K562 (cell line): ENCODE measurements at regions not wholly inside any gene's neighbourhood (a gene's known extent, or its start where the extent isn't known, plus 50 kb on each side); places are given as distances from the start of the nearest gene placed in this dataset.

Experiments used
- ATAC-seq: fragments of 200-7000 bp; cut with Tn5 transposase; 3 replicates; pipeline ENCODE4 v1.9.1; 2020; ENCODE audit warnings: moderate library complexity
- BruUV-seq: library from RNA; stranded (reverse); fragments of 400-500 nt; replicated peaks from 2 replicates; lab custom pipeline; 2021; lab: Mats Ljungman, UMichigan
- CTCF ChIA-PET: fragments of 300-600 bp; formaldehyde crosslinking; extraction: SDS; loops from one replicate; lab custom pipeline; 2021; ENCODE audit warnings: low intra/inter-chr PET ratio; lab: Yijun Ruan, JAX
- POLR2A ChIA-PET: fragments of 300-600, 350-650 bp; sonication (Branson Sonifier 250); formaldehyde crosslinking; extraction: SDS; loops from one replicate; lab custom pipeline; 2021; ENCODE audit warnings: antibody characterized with exemption, inconsistent platforms; lab: Yijun Ruan, JAX
- DNase-seq, 4 experiments: peaks; one replicate each; pipeline versions ENCODE4 v3.0.0 to v3.0.0-alpha.2; 2011 to 2018; ENCODE audit warnings: low spot score in 3 of 4, mixed read lengths in 3 of 4; ENCODE audit errors: extremely low read depth in 1 of 4
- FAIRE-seq: peaks from 2 replicates; lab custom pipeline; 2011; peaks lifted over from hg19 to GRCh38; lab: Jason Lieb, UNC
- H2AFZ ChIP-seq: 2 replicates; pipeline ENCODE4 v1.6.0; 2011; ENCODE audit warnings: low read depth, low read length, control low read depth, inconsistent platforms
- H3K27ac ChIP-seq: fragments of 200-600 bp; 3 replicates; pipeline ENCODE4 v1.8.0; 2011; ENCODE audit warnings: low read depth, mild to moderate bottlenecking, control low read depth, inconsistent platforms, low read length, moderate library complexity, mixed read lengths; ENCODE audit errors: extremely low read depth
- H3K27me3 ChIP-seq, 2 experiments: fragments of 300-600 bp in 1 of 2; 2 replicates in 1 of 2; 3 replicates in 1 of 2; pipeline versions ENCODE4 v1.6.0 to v1.8.0; 2011; ENCODE audit warnings: inconsistent platforms in 2 of 2, low read length in 2 of 2, mild to moderate bottlenecking in 1 of 2, mixed read lengths in 1 of 2, moderate library complexity in 1 of 2; ENCODE audit not compliant: control insufficient read depth in 2 of 2, insufficient read depth in 2 of 2
- H3K36me3 ChIP-seq: fragments of 300-600 bp; 3 replicates; pipeline ENCODE4 v1.8.0; 2011; ENCODE audit warnings: mild to moderate bottlenecking, low read length, inconsistent platforms; ENCODE audit not compliant: control insufficient read depth, insufficient read depth
- H3K4me1 ChIP-seq, 2 experiments: fragments of 200-600 bp in 1 of 2; replicated peaks in 1 of 2; 2 replicates in 1 of 2; 3 replicates in 1 of 2; pipeline versions ENCODE4 v1.5.1 to v1.8.0; 2011; ENCODE audit warnings: inconsistent platforms in 2 of 2, low read length in 2 of 2, mild to moderate bottlenecking in 1 of 2, mixed read lengths in 1 of 2, moderate library complexity in 1 of 2; ENCODE audit not compliant: control insufficient read depth in 2 of 2, insufficient read depth in 2 of 2
- H3K4me2 ChIP-seq: 2 replicates; pipeline ENCODE4 v1.6.1; 2011; ENCODE audit warnings: low read length, control low read depth, inconsistent platforms, mixed read lengths; ENCODE audit not compliant: insufficient read depth
- H3K4me3 ChIP-seq: fragments of 200-600 bp; sonication (generic), shearing (Covaris generic); 2 replicates; pipeline ENCODE4 v1.5.1; 2016; ENCODE audit warnings: control low read depth, inconsistent platforms
- H3K79me2 ChIP-seq: fragments of 200-600 bp; 3 replicates; pipeline ENCODE4 v1.8.0; 2011; ENCODE audit warnings: low read length, inconsistent platforms; ENCODE audit not compliant: control insufficient read depth, insufficient read depth
- H3K9ac ChIP-seq, 2 experiments: 2 replicates each; pipeline versions ENCODE4 v1.6.0 to v1.6.1; 2011; ENCODE audit warnings: low read depth in 2 of 2, low read length in 2 of 2, control low read depth in 1 of 2, inconsistent platforms in 1 of 2, mild to moderate bottlenecking in 1 of 2, mixed read lengths in 1 of 2; ENCODE audit not compliant: insufficient read depth in 1 of 2
- H3K9me1 ChIP-seq: one replicate; pipeline ENCODE4 v1.6.0; 2011; ENCODE audit warnings: inconsistent platforms, mild to moderate bottlenecking, low read length, moderate library complexity; ENCODE audit not compliant: control insufficient read depth, insufficient read depth
- H3K9me3 ChIP-seq: replicated peaks from 2 replicates; pipeline ENCODE4 v1.5.1; 2011; ENCODE audit warnings: low read depth, low read length, inconsistent platforms; ENCODE audit not compliant: control insufficient read depth, insufficient read depth
- H4K20me1 ChIP-seq: replicated peaks from 2 replicates; pipeline ENCODE4 v1.6.1; 2011; ENCODE audit warnings: low read length, inconsistent platforms, mixed read lengths; ENCODE audit not compliant: control insufficient read depth, insufficient read depth
- HCFC1 ChIP-seq: IDR thresholded peaks from 2 replicates; pipeline ENCODE4 v1.6.1; 2012; ENCODE audit warnings: low read depth, low read length, improper control_type of control experiment
- KAT8 ChIP-seq: fragments of 450-650 bp; IDR thresholded peaks from 2 replicates; pipeline ENCODE4 v1.6.1; 2016; ENCODE audit warnings: low read depth, mild to moderate bottlenecking
- RAD21 ChIP-seq, 2 experiments: fragments of 250-450 bp in 1 of 2; fragments of 450-650 bp in 1 of 2; sonication (Bioruptor Pico) in 1 of 2; formaldehyde crosslinking in 1 of 2; IDR thresholded peaks in 1 of 2; conservative IDR thresholded peaks in 1 of 2; 2 replicates each; pipeline versions ENCODE4 v1.4.0 to v1.8.0; 2020 to 2022; ENCODE audit warnings: mild to moderate bottlenecking in 2 of 2, moderate library complexity in 1 of 2
- RBM17 ChIP-seq: fragments of 200-400 bp; formaldehyde crosslinking; IDR thresholded peaks from 2 replicates; pipeline ENCODE4 v1.6.1; 2017; ENCODE audit warnings: low read depth, mild to moderate bottlenecking, low read length, borderline replicate concordance
- REST ChIP-seq, 2 experiments: fragments of 450-650 bp; formaldehyde crosslinking in 1 of 2; IDR thresholded peaks; 2 replicates each; pipeline versions ENCODE4 v1.4.0 to v1.6.1; 2014 to 2020; ENCODE audit warnings: mild to moderate bottlenecking in 2 of 2, borderline replicate concordance in 1 of 2, low read depth in 1 of 2
- SIN3B ChIP-seq: fragments of 450-650 bp; IDR thresholded peaks from 2 replicates; pipeline ENCODE4 v1.6.1; 2017; ENCODE audit warnings: low read depth, mild to moderate bottlenecking, moderate library complexity
- SLC30A9 ChIP-seq: fragments of 250-450 bp; sonication (Bioruptor Pico); IDR thresholded peaks from 2 replicates; pipeline ENCODE4 v1.8.0; 2022; ENCODE audit warnings: mild to moderate bottlenecking, moderate library complexity
- in situ Hi-C: fragments of 300-500 bp; cut with MboI; formaldehyde crosslinking; loops from 4 replicates; pipeline ENCODE4 v1.15.0; 2018; ENCODE audit warnings: inconsistent platforms, mixed read lengths
- intact Hi-C: fragments of 100-400 bp; cut with micrococcal nuclease; formaldehyde crosslinking; loops from 2 replicates; pipeline ENCODE4 v1.14.2; 2022
- TF ChIP-seq, protein P1 (sequence below): fragments of 450-650 bp; formaldehyde crosslinking; IDR thresholded peaks from 2 replicates; pipeline ENCODE4 v1.4.0; 2022; ENCODE audit warnings: missing genetic modification characterization

DNA sequence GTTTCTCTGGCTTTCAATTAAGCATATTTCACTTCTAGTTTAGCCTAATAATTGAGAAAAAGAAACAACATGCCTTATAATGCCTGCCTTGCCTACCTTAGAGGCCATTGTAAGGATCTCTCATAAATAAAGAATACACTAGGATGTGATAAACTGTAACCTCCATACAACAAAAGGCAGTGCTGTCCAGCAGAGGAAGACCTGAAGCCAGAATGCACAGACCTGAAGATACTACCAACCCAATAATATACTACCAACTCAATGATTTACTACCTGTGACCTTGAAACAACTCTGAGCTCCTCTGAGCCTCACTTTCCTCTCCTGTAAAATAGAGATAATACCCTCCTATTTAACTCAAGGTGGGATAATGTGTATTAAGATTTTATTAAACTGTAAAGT is 361.3 kb downstream of the TTLL7 start:
- Histone ChIP-seq H3K4me3 (no peak overlapping the region), H4K20me1 (no peaks in the 10 kb centered on the region), H3K9ac (no peak overlapping the region), H2AFZ (no peak overlapping the region), H3K27me3 (no peaks in the 10 kb centered on the region), H3K27ac (no peak overlapping the region), H3K9me3 (no peaks in the 10 kb centered on the region), H3K4me1 (no peaks in the 10 kb centered on the region), H3K4me2 (no peak overlapping the region), H3K9me1 (no peaks in the 10 kb centered on the region), H3K79me2 (no peaks in the 10 kb centered on the region), H3K36me3 (no peaks in the 10 kb centered on the region)
- ATAC-seq = no peak
- intact Hi-C loops = no loop called here
- no peak for FAIRE-seq
- CTCF ChIA-PET = no interaction called here
- POLR2A ChIA-PET = no interaction called here
- no TSS peak for BruUV-seq
- TF ChIP-seq KAT8 (no peak), SIN3B (no peak), HCFC1 (no peak), REST (IDR thresholded peaks at IDR 0.05; ENCODE audit: borderline replicate concordance) (no peak), REST (CRISPR knock-in tag; IDR thresholded peaks at IDR 0.05; ENCODE audit: low read depth) (no peak), SLC30A9 (CRISPR knock-in tag) (no peak), RBM17 (no peak), RAD21 (CRISPR knock-in tag; conservative IDR thresholded peaks at IDR 0.05 in 1 of 2, IDR thresholded peaks at IDR 0.05 in 1 of 2) (no peak)
- TF ChIP-seq, protein P1, sequence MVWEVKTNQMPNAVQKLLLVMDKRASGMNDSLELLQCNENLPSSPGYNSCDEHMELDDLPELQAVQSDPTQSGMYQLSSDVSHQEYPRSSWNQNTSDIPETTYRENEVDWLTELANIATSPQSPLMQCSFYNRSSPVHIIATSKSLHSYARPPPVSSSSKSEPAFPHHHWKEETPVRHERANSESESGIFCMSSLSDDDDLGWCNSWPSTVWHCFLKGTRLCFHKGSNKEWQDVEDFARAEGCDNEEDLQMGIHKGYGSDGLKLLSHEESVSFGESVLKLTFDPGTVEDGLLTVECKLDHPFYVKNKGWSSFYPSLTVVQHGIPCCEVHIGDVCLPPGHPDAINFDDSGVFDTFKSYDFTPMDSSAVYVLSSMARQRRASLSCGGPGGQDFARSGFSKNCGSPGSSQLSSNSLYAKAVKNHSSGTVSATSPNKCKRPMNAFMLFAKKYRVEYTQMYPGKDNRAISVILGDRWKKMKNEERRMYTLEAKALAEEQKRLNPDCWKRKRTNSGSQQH = no peak
- no peak for DNase-seq
- in situ Hi-C loops = no loop called here
